ENCODE measurements at regions not wholly inside any gene's neighbourhood (a gene's known extent, or its start where the extent isn't known, plus 50 kb on each side); places are given as distances from the start of the nearest gene placed in this dataset.
A peak's percentile ranks its signal among the peaks of the same experiment; 100 is the strongest.

GRCh38 chr2:9143264-9143815 lies 63.3 kb upstream of the ASAP2 start:
- Mint-ChIP-seq H3K4me3 (no peak overlapping the region), H3K27me3 (peaks cover 36% of the 10 kb centered on the region), H3K4me1 (ENCODE audit: low read depth) (peaks cover 44% of the 10 kb centered on the region), H3K36me3 (ENCODE audit: low read depth) (no peaks in the 10 kb centered on the region), H3K27ac (peak overlapping the region; percentile 15), H3K9me3 (no peaks in the 10 kb centered on the region)
- intact Hi-C loops (cut with micrococcal nuclease) = loop anchor here (2.0 to 5.0 kb wide), 4 partner anchors 64 to 279 kb away; partner anchors contain the start of genes ASAP2, CPSF3 and ITGB1BP1

- H3K4me1 Mint-ChIP-seq (ENCODE audit: low read depth) = peaks cover 50% of the 10 kb centered on the region
- H3K36me3 Mint-ChIP-seq (ENCODE audit: low read depth) = no peaks in the 10 kb centered on the region
- no peaks in the 10 kb centered on the region for H3K9me3 Mint-ChIP-seq
- no peak overlapping the region for H3K4me3 Mint-ChIP-seq
- intact Hi-C loops (cut with micrococcal nuclease) = loop anchor here (2.0 to 5.0 kb wide), 4 partner anchors 65 to 280 kb away; partner anchors contain the start of genes ASAP2, CPSF3 and ITGB1BP1
- H3K27me3 Mint-ChIP-seq = peaks cover 32% of the 10 kb centered on the region
- H3K27ac Mint-ChIP-seq = peak overlapping the region; percentile 15
Observed at GRCh38 chr2:9142551-9143263, 63.9 kb upstream of the ASAP2 start.

GRCh38 chr2:9141706-9142460 lies 64.7 kb upstream of the ASAP2 start:
- no peak overlapping the region for H3K4me3 Mint-ChIP-seq
- no peak overlapping the region for H3K27ac Mint-ChIP-seq
- no peaks in the 10 kb centered on the region for H3K9me3 Mint-ChIP-seq
- intact Hi-C loops (cut with micrococcal nuclease) = loop anchor here (2.0 to 5.0 kb wide), 4 partner anchors 65 to 280 kb away; partner anchors contain the start of genes ASAP2, CPSF3 and ITGB1BP1
- H3K27me3 Mint-ChIP-seq = peaks cover 31% of the 10 kb centered on the region
- no peaks in the 10 kb centered on the region for H3K36me3 Mint-ChIP-seq (ENCODE audit: low read depth)
- H3K4me1 Mint-ChIP-seq (ENCODE audit: low read depth) = peaks cover 58% of the 10 kb centered on the region

- intact Hi-C loops (cut with micrococcal nuclease) = loop anchor here (5.0 kb wide), 2 partner anchors 66 to 281 kb away; partner anchors contain the start of genes ASAP2, CPSF3 and ITGB1BP1
- H3K27ac Mint-ChIP-seq = peak overlapping the region; percentile 25
- no peaks in the 10 kb centered on the region for H3K36me3 Mint-ChIP-seq (ENCODE audit: low read depth)
- peaks cover 62% of the 10 kb centered on the region for H3K4me1 Mint-ChIP-seq (ENCODE audit: low read depth)
- peaks cover 30% of the 10 kb centered on the region for H3K27me3 Mint-ChIP-seq
- no peaks in the 10 kb centered on the region for H3K9me3 Mint-ChIP-seq
- H3K4me3 Mint-ChIP-seq = no peak overlapping the region
Observed at GRCh38 chr2:9141091-9141667, 65.4 kb upstream of the ASAP2 start.

- H3K4me3 Mint-ChIP-seq = no peak overlapping the region
- no peaks in the 10 kb centered on the region for H3K9me3 Mint-ChIP-seq
- no peaks in the 10 kb centered on the region for H3K36me3 Mint-ChIP-seq (ENCODE audit: low read depth)
- H3K4me1 Mint-ChIP-seq (ENCODE audit: low read depth) = peaks cover 60% of the 10 kb centered on the region
- intact Hi-C loops (cut with micrococcal nuclease) = loop anchor here (5.0 kb wide), 2 partner anchors 67 to 282 kb away; partner anchors contain the start of genes ASAP2, CPSF3 and ITGB1BP1
- H3K27ac Mint-ChIP-seq = no peak overlapping the region
- H3K27me3 Mint-ChIP-seq = peaks cover 25% of the 10 kb centered on the region
Observed at GRCh38 chr2:9140645-9141044, 66.0 kb upstream of the ASAP2 start.

GRCh38 chr2:9139491-9140443 lies 66.8 kb upstream of the ASAP2 start:
- Mint-ChIP-seq H3K27ac (no peak overlapping the region), H3K9me3 (no peaks in the 10 kb centered on the region), H3K4me1 (ENCODE audit: low read depth) (peaks cover 51% of the 10 kb centered on the region), H3K27me3 (peaks cover 23% of the 10 kb centered on the region), H3K4me3 (no peak overlapping the region), H3K36me3 (ENCODE audit: low read depth) (no peaks in the 10 kb centered on the region)
- intact Hi-C loops (cut with micrococcal nuclease) = loop anchor here (2.0 to 10.0 kb wide), 4 partner anchors 68 to 283 kb away; partner anchors contain the start of genes ASAP2, CPSF3 and ITGB1BP1

GRCh38 chr2:9137379-9138150 lies 69.0 kb upstream of the ASAP2 start:
- intact Hi-C loops (cut with micrococcal nuclease) = loop anchor here (2.0 to 10.0 kb wide), 2 partner anchors 153 to 265 kb away; no protein-coding TSS in a partner anchor
- peaks cover 44% of the 10 kb centered on the region for H3K4me1 Mint-ChIP-seq (ENCODE audit: low read depth)

GRCh38 chr2:9135822-9136558 lies 70.6 kb upstream of the ASAP2 start:
- Mint-ChIP-seq H3K36me3 (ENCODE audit: low read depth) (peaks cover 6% of the 10 kb centered on the region), H3K4me3 (no peak overlapping the region), H3K9me3 (peaks cover 13% of the 10 kb centered on the region), H3K27me3 (peaks cover 7% of the 10 kb centered on the region), H3K27ac (peak overlapping the region; percentile 78), H3K4me1 (ENCODE audit: low read depth) (peaks cover 39% of the 10 kb centered on the region)
- intact Hi-C loops (cut with micrococcal nuclease) = loop anchor here (10.0 kb wide), 1 partner anchor 151 kb away; no protein-coding TSS in a partner anchor

More at GRCh38 chr2:9137379-9138150, 69.0 kb upstream of the ASAP2 start:
- peak overlapping the region; percentile 74 for H3K4me3 Mint-ChIP-seq
- H3K36me3 Mint-ChIP-seq (ENCODE audit: low read depth) = peaks cover 6% of the 10 kb centered on the region
- peaks cover 17% of the 10 kb centered on the region for H3K27me3 Mint-ChIP-seq
- peaks cover 13% of the 10 kb centered on the region for H3K9me3 Mint-ChIP-seq
- peak overlapping the region; percentile 78 for H3K27ac Mint-ChIP-seq

GRCh38 chr2:9127316-9127715 lies 79.3 kb upstream of the ASAP2 start:
- peaks cover 1% of the 10 kb centered on the region for H3K27me3 Mint-ChIP-seq
- intact Hi-C loops (cut with micrococcal nuclease) = no loop called here
- H3K36me3 Mint-ChIP-seq (ENCODE audit: low read depth) = no peaks in the 10 kb centered on the region
- peaks cover 11% of the 10 kb centered on the region for H3K9me3 Mint-ChIP-seq
- H3K4me3 Mint-ChIP-seq = no peak overlapping the region
- H3K4me1 Mint-ChIP-seq (ENCODE audit: low read depth) = no peaks in the 10 kb centered on the region
- H3K27ac Mint-ChIP-seq = no peak overlapping the region

GRCh38 chr2:9126540-9126939 lies 80.1 kb upstream of the ASAP2 start:
- intact Hi-C loops (cut with micrococcal nuclease) = no loop called here

GRCh38 chr2:9124231-9124741 lies 82.3 kb upstream of the ASAP2 start:
- Mint-ChIP-seq H3K27me3 (no peaks in the 10 kb centered on the region), H3K4me1 (ENCODE audit: low read depth) (no peaks in the 10 kb centered on the region)

More at GRCh38 chr2:9126540-9126939, 80.1 kb upstream of the ASAP2 start:
- H3K4me3 Mint-ChIP-seq = no peak overlapping the region
- H3K9me3 Mint-ChIP-seq = peaks cover 11% of the 10 kb centered on the region
- no peaks in the 10 kb centered on the region for H3K4me1 Mint-ChIP-seq (ENCODE audit: low read depth)
- H3K27ac Mint-ChIP-seq = no peak overlapping the region
- H3K27me3 Mint-ChIP-seq = peaks cover 1% of the 10 kb centered on the region
- no peaks in the 10 kb centered on the region for H3K36me3 Mint-ChIP-seq (ENCODE audit: low read depth)

More at GRCh38 chr2:9124231-9124741, 82.3 kb upstream of the ASAP2 start:
- intact Hi-C loops (cut with micrococcal nuclease) = no loop called here
- Mint-ChIP-seq H3K9me3 (peaks cover 11% of the 10 kb centered on the region), H3K36me3 (ENCODE audit: low read depth) (no peaks in the 10 kb centered on the region), H3K4me3 (no peak overlapping the region), H3K27ac (no peak overlapping the region)

Data from dendritic cell treated with granulocyte-macrophage colony-stimulating factor and Interleukin-4, amounts not matched to agents 40 ng/mL and 50 ng/mL, for 4 days (primary cell).